KMS-11 (cell line): ENCODE measurements at regions not wholly inside any gene's neighbourhood (a gene's known extent, or its start where the extent isn't known, plus 50 kb on each side); places are given as distances from the start of the nearest gene placed in this dataset.
"Not testable (repeated sequence)": the region's sequence is repeated elsewhere in the genome, so short reads cannot be mapped to it uniquely, and the experiment has no call there.

Source experiments
- H2AFZ ChIP-seq: fragments of 200-600 bp; sonication (generic); 2 replicates; pipeline ENCODE4 v1.6.1; 2016; ENCODE audit warnings: antibody characterized with exemption, mixed run types, low read depth
- H3K27ac ChIP-seq: fragments of 200-600 bp; sonication (generic); 2 replicates; pipeline ENCODE4 v1.6.1; 2016; ENCODE audit warnings: mild to moderate bottlenecking, mixed run types
- H3K27me3 ChIP-seq: fragments of 200-600 bp; sonication (generic); 2 replicates; pipeline ENCODE4 v1.6.1; 2017; ENCODE audit warnings: mild to moderate bottlenecking, low read depth, mixed run types, moderate library complexity; ENCODE audit not compliant: insufficient read depth
- H3K36me3 ChIP-seq: fragments of 200-600 bp; sonication (generic); 2 replicates; pipeline ENCODE4 v1.6.1; 2017; ENCODE audit warnings: mild to moderate bottlenecking, mixed run types; ENCODE audit not compliant: insufficient read depth
- H3K4me1 ChIP-seq: fragments of 200-600 bp; sonication (generic); 2 replicates; pipeline ENCODE4 v1.6.1; 2016; ENCODE audit warnings: mild to moderate bottlenecking, low read depth, mixed run types; ENCODE audit not compliant: poor library complexity, severe bottlenecking
- H3K4me2 ChIP-seq: fragments of 200-600 bp; sonication (generic); 2 replicates; pipeline ENCODE4 v1.7.0; 2016; ENCODE audit warnings: mild to moderate bottlenecking, mixed run types
- H3K4me3 ChIP-seq: fragments of 200-600 bp; sonication (generic); IDR thresholded peaks from 2 replicates; pipeline ENCODE4 v1.6.1; 2017; ENCODE audit warnings: low read depth, low read length, mixed read lengths; ENCODE audit not compliant: insufficient read depth
- H3K79me2 ChIP-seq: fragments of 200-600 bp; sonication (generic); 2 replicates; pipeline ENCODE4 v1.6.1; 2016; ENCODE audit warnings: low read depth, mixed run types; ENCODE audit not compliant: insufficient read depth
- H3K9ac ChIP-seq: fragments of 200-600 bp; sonication (generic); 2 replicates; pipeline ENCODE4 v1.6.1; 2016; ENCODE audit warnings: mild to moderate bottlenecking, mixed run types
- H4K20me1 ChIP-seq: fragments of 200-600 bp; sonication (generic); 2 replicates; pipeline ENCODE4 v1.6.1; 2016; ENCODE audit warnings: mild to moderate bottlenecking, mixed run types; ENCODE audit not compliant: insufficient read depth
- TF ChIP-seq, protein P1 (sequence below): fragments of 200-600 bp; sonication (generic); conservative IDR thresholded peaks from 2 replicates; pipeline ENCODE4 v1.6.1; 2017; ENCODE audit warnings: low read depth, mild to moderate bottlenecking, antibody characterized with exemption, low read length, moderate library complexity, mixed read lengths

DNA sequence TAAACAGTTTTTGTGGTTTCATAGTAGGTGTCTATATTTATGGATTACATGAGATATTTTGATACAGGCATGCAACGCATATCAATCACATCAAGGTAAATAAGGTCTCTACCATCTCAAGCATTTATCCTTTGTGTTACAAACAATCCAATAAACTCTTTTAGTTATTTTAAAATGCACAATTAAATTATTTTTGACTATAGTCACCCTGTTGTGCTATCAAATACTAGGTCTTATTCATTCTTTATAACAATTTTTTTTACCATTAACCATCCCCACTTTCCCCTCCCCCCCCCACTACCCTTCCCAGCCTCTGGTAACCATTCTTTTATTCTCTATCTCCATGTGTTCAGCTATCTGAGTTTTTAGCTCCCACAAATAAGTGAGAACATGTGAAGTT lies 175.7 kb upstream of the FBXO33 start:
- Histone ChIP-seq H3K27me3 (no peaks in the 10 kb centered on the region), H4K20me1 (no peaks in the 10 kb centered on the region), H3K4me2 (no peak overlapping the region), H3K36me3 (no peaks in the 10 kb centered on the region), H3K27ac (no peak overlapping the region), H3K9ac (no peak overlapping the region), H3K79me2 (no peaks in the 10 kb centered on the region), H3K4me3 (no peak overlapping the region), H3K4me1 (no peaks in the 10 kb centered on the region), H2AFZ (no peak overlapping the region)
- TF ChIP-seq, protein P1, sequence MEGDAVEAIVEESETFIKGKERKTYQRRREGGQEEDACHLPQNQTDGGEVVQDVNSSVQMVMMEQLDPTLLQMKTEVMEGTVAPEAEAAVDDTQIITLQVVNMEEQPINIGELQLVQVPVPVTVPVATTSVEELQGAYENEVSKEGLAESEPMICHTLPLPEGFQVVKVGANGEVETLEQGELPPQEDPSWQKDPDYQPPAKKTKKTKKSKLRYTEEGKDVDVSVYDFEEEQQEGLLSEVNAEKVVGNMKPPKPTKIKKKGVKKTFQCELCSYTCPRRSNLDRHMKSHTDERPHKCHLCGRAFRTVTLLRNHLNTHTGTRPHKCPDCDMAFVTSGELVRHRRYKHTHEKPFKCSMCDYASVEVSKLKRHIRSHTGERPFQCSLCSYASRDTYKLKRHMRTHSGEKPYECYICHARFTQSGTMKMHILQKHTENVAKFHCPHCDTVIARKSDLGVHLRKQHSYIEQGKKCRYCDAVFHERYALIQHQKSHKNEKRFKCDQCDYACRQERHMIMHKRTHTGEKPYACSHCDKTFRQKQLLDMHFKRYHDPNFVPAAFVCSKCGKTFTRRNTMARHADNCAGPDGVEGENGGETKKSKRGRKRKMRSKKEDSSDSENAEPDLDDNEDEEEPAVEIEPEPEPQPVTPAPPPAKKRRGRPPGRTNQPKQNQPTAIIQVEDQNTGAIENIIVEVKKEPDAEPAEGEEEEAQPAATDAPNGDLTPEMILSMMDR, result no peak

DNA sequence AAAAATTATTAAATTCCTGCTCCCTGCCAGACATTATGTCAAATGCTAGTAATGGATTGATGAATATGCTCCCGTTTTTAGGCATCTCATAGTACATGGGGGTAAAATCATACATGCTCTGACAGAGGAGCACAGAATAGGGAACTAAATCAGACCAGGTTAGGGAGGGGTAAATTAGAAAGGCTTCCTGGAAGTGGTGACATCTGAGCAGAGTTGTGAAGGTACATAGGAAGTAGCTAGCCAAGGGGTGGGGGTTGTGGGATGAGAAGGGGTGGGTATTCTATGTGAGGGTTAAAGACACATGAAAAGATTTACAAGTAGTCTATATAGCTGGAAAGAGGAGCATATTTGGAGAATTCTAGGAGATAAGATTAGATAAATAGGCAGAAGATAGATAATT lies 171.7 kb upstream of the FBXO33 start:
- Histone ChIP-seq H3K4me2 (no peak overlapping the region), H3K27me3 (no peaks in the 10 kb centered on the region), H3K9ac (no peak overlapping the region), H3K4me3 (no peak overlapping the region), H3K79me2 (no peaks in the 10 kb centered on the region), H3K4me1 (no peaks in the 10 kb centered on the region), H3K36me3 (no peaks in the 10 kb centered on the region), H3K27ac (no peak overlapping the region), H4K20me1 (no peaks in the 10 kb centered on the region), H2AFZ (no peak overlapping the region)
- TF ChIP-seq, protein P1, result no peak

DNA sequence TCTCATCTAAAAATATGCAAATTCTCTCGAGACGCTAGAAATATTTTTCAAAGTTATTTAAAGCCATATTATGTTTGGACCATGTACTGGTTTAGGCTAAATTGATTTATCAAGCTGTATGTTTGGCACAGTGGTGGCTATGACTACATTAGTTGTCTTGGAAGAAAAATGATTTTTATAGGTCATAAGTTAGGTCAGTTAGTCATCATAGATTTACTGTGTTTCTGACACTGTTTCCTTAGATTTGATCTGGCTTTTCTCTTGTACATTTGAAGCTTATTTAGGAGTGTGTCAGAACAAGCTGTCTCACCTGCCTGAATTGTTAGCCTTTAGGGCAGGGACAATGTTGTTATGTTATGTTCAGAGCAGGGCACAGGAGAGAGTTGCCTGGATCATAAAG lies 161.1 kb upstream of the FBXO33 start:
- no peak overlapping the region for H3K4me3 ChIP-seq

DNA sequence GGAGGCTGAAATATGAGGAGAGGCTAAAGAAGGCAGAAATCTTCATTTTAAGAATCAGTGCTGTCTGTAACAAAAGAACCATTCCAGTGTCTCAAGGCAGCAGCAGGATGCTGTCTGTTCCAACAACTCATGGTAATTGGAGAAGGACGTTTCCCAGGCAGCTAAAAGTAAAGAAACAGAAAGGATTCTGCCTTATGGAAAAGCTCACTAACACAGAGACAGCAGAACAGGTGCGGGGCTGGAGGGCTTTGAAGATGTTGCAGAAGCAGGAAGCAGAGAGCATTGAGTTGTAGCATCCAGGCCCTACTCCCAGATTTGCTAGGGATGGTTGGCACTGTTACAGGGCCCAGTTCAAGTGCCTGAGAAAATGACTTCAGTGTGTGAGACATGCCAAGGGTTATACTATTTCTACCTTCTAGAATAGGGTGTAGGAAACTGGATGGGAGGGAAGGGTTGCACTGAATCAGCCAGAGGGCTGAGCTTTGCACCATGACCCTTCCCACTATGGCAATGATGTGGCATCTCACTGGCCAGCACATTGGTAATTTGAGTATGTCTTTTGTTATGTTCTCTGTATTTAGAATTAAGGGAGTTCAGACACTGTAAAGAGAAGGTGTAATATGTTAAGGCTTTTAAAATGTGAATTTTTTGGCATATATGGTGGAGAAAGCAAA lies 160.0 kb upstream of the FBXO33 start:
- Histone ChIP-seq H3K4me2 (no peak overlapping the region), H3K27ac (no peak overlapping the region), H3K36me3 (no peaks in the 10 kb centered on the region), H3K4me3 (no peak overlapping the region), H3K79me2 (no peaks in the 10 kb centered on the region), H2AFZ (no peak overlapping the region), H3K4me1 (no peaks in the 10 kb centered on the region), H3K27me3 (no peaks in the 10 kb centered on the region), H3K9ac (no peak overlapping the region), H4K20me1 (no peaks in the 10 kb centered on the region)
- TF ChIP-seq, protein P1, result no peak

More for the DNA sequence above, 161.1 kb upstream of the FBXO33 start:
- Histone ChIP-seq H3K9ac (no peak overlapping the region), H3K27ac (no peak overlapping the region), H3K79me2 (no peaks in the 10 kb centered on the region), H3K4me1 (no peaks in the 10 kb centered on the region), H2AFZ (no peak overlapping the region), H3K36me3 (no peaks in the 10 kb centered on the region), H4K20me1 (no peaks in the 10 kb centered on the region), H3K27me3 (no peaks in the 10 kb centered on the region), H3K4me2 (no peak overlapping the region)
- TF ChIP-seq, protein P1, result no peak

DNA sequence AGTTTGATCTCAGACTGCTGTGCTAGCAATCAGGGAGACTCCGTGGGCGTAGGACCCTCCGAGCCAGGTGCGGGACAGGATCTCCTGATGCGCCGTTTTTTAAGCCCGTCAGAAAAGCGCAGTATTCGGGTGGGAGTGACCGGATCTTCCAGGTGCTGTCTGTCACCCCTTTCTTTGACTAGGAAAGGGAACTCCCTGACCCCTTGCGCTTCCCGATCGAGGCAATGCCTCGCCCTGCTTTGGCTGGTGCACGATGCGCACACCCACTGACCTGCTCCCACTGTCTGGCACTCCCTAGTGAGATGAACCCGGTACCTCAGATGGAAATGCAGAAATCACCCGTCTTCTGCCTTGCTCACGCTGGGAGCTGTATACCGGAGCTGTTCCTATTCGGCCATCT lies 157.6 kb upstream of the FBXO33 start:
- H2AFZ ChIP-seq, H3K79me2 ChIP-seq, H3K9ac ChIP-seq, H3K4me2 ChIP-seq, H3K27me3 ChIP-seq, H4K20me1 ChIP-seq, H3K27ac ChIP-seq, H3K36me3 ChIP-seq, H3K4me1 ChIP-seq, H3K4me3 ChIP-seq: not testable (repeated sequence)
